ENCODE measurements at regions not wholly inside any gene's neighbourhood (a gene's known extent, or its start where the extent isn't known, plus 50 kb on each side); places are given as distances from the start of the nearest gene placed in this dataset.

DNA sequence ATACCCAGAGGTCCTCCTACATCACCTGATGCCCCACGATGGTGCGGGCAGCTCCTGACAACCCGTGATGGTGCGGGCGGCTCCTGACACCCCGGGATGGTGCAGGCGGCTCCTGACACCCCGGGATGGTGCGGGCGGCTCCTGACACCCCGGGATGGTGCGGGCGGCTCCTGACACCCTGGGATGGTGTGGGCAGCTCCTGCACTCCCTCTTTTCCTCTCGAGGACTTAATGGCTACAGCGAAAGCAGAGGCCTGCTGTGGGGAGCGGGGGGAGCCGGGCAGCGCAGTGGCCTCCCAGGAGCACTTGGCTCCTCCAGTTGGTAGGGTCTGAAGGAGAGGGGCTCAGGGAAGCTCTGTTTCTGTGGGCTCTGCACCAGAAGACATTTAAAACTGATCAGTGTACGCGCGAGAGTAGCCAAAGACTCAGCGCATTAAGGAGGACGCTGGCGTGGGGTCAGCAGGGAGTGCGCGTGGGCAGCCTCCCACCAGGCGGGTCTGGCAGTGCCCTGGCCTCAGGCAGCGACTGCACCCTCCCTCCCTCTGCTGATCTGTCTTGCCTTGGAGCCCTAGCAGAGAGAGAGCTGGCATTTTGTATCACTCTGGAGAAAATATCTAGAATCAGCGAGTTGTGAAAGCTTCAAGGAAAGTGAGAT lies 464.5 kb upstream of the MYT1L start:
- Histone ChIP-seq H2AFZ (no peak overlapping the region), H3K9me2 (replicated peaks; ENCODE audit: insufficient read depth) (no peaks in the 10 kb centered on the region), H3K27me3 (no peaks in the 10 kb centered on the region), H3K36me3 (replicated peaks; ENCODE audit: insufficient read depth, low read depth) (no peaks in the 10 kb centered on the region), H3K4me3 (no peak overlapping the region), H3K9me3 (ENCODE audit: low read depth) (no peaks in the 10 kb centered on the region), H4K20me1 (ENCODE audit: insufficient read depth, poor library complexity, severe bottlenecking) (no peaks in the 10 kb centered on the region), H3K79me2 (no peaks in the 10 kb centered on the region), H3K4me2 (no peak overlapping the region), H3K27ac (no peak overlapping the region), H3K4me1 (ENCODE audit: insufficient read depth) (no peaks in the 10 kb centered on the region)
- WGBS (ENCODE audit: low lambda C conversion rate, missing lambda C conversion rate) = 97% methylated on average over 27 of the region's 29 CpGs
- no peak for DNase-seq (ENCODE audit: low spot score)
- TF ChIP-seq EZH2 (IDR thresholded peaks at IDR 0.05; ENCODE audit: borderline replicate concordance) (no peak), EZH2phosphoT487 (IDR thresholded peaks at IDR 0.05; ENCODE audit: low read depth, severe bottlenecking, unreplicated experiment) (no peak)
- TF ChIP-seq, protein P1, sequence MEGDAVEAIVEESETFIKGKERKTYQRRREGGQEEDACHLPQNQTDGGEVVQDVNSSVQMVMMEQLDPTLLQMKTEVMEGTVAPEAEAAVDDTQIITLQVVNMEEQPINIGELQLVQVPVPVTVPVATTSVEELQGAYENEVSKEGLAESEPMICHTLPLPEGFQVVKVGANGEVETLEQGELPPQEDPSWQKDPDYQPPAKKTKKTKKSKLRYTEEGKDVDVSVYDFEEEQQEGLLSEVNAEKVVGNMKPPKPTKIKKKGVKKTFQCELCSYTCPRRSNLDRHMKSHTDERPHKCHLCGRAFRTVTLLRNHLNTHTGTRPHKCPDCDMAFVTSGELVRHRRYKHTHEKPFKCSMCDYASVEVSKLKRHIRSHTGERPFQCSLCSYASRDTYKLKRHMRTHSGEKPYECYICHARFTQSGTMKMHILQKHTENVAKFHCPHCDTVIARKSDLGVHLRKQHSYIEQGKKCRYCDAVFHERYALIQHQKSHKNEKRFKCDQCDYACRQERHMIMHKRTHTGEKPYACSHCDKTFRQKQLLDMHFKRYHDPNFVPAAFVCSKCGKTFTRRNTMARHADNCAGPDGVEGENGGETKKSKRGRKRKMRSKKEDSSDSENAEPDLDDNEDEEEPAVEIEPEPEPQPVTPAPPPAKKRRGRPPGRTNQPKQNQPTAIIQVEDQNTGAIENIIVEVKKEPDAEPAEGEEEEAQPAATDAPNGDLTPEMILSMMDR (IDR thresholded peaks at IDR 0.05; ENCODE audit: poor library complexity) = no peak

DNA sequence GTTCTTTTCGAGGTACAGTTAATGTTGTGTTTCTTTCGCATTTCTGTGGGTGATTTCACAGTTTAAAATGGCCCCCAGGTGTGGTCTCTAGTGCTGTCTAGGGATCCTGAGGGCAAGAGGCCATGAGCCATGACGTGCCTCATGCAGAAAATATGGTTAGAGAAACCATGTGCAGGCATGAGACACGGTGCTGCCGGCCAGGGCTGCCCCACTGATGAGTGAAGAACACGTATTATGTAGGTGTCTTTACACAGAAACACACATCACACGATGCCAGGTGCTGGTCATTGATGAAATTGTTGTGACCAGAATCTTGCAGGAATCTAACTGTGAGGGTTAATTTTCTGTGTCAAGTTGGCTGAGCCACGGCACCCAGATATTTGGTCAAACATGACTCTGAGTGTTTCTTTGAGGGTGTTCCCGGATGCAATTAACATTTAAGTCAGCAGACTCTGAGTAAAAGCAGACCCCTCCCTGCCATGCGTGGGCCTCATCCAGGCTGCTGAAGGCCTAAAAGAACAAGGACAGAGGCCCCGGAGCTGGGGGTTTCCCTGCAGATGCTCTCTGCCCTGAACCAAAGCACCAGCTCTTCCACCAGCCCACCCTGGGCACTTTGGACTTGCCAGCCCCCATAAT lies 463.0 kb upstream of the MYT1L start:
- Histone ChIP-seq H3K27ac (no peak overlapping the region), H2AFZ (no peak overlapping the region), H3K9me3 (ENCODE audit: low read depth) (no peaks in the 10 kb centered on the region), H4K20me1 (ENCODE audit: insufficient read depth, poor library complexity, severe bottlenecking) (no peaks in the 10 kb centered on the region), H3K9me2 (replicated peaks; ENCODE audit: insufficient read depth) (no peaks in the 10 kb centered on the region), H3K27me3 (no peaks in the 10 kb centered on the region), H3K79me2 (no peaks in the 10 kb centered on the region), H3K36me3 (replicated peaks; ENCODE audit: insufficient read depth, low read depth) (no peaks in the 10 kb centered on the region), H3K4me1 (ENCODE audit: insufficient read depth) (no peaks in the 10 kb centered on the region), H3K4me2 (no peak overlapping the region), H3K4me3 (no peak overlapping the region)
- no peak for DNase-seq (ENCODE audit: low spot score)
- TF ChIP-seq EZH2 (IDR thresholded peaks at IDR 0.05; ENCODE audit: borderline replicate concordance) (no peak), EZH2phosphoT487 (IDR thresholded peaks at IDR 0.05; ENCODE audit: low read depth, severe bottlenecking, unreplicated experiment) (no peak)
- TF ChIP-seq, protein P1 (IDR thresholded peaks at IDR 0.05; ENCODE audit: poor library complexity) = no peak
- WGBS (ENCODE audit: low lambda C conversion rate, missing lambda C conversion rate) = 76% methylated on average over 11 of the region's 11 CpGs

DNA sequence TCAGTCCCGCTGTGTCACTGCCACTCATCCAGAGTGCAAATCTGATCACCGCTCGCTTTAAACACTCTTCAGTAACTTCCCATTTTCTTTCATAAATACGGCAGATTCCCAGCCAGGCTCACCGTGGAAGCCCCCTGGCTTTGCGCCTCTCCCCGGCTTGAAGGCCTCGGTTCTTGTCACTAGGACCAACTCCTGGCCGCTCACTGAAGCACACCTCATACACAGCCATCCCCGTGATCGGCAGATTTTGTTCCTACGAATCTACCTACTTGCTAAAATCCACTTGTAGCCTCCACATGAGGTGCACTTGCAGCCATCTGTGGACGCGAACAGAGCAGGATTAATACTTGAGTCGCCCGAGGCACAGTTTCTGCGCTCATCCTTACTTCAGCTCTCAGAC lies 462.4 kb upstream of the MYT1L start:
- H3K27ac ChIP-seq = no peak overlapping the region
- no peaks in the 10 kb centered on the region for H3K36me3 ChIP-seq (replicated peaks; ENCODE audit: insufficient read depth, low read depth)
- no peak overlapping the region for H2AFZ ChIP-seq
- no peak for DNase-seq (ENCODE audit: low spot score)
- H3K27me3 ChIP-seq = no peaks in the 10 kb centered on the region
- H3K79me2 ChIP-seq = no peaks in the 10 kb centered on the region
- WGBS (ENCODE audit: low lambda C conversion rate, missing lambda C conversion rate) = 93% methylated on average over 17 of the region's 17 CpGs
- no peaks in the 10 kb centered on the region for H3K4me1 ChIP-seq (ENCODE audit: insufficient read depth)
- H4K20me1 ChIP-seq (ENCODE audit: insufficient read depth, poor library complexity, severe bottlenecking) = no peaks in the 10 kb centered on the region
- no peak overlapping the region for H3K4me3 ChIP-seq
- TF ChIP-seq EZH2 (IDR thresholded peaks at IDR 0.05; ENCODE audit: borderline replicate concordance) = no peak
- TF ChIP-seq, protein P1 (IDR thresholded peaks at IDR 0.05; ENCODE audit: poor library complexity) = no peak
- no peak for TF ChIP-seq EZH2phosphoT487 (IDR thresholded peaks at IDR 0.05; ENCODE audit: low read depth, severe bottlenecking, unreplicated experiment)
- no peaks in the 10 kb centered on the region for H3K9me3 ChIP-seq (ENCODE audit: low read depth)
- no peak overlapping the region for H3K4me2 ChIP-seq
- H3K9me2 ChIP-seq (replicated peaks; ENCODE audit: insufficient read depth) = no peaks in the 10 kb centered on the region
